ENCODE measurements at regions not wholly inside any gene's neighbourhood (a gene's known extent, or its start where the extent isn't known, plus 50 kb on each side); places are given as distances from the start of the nearest gene placed in this dataset.

DNA sequence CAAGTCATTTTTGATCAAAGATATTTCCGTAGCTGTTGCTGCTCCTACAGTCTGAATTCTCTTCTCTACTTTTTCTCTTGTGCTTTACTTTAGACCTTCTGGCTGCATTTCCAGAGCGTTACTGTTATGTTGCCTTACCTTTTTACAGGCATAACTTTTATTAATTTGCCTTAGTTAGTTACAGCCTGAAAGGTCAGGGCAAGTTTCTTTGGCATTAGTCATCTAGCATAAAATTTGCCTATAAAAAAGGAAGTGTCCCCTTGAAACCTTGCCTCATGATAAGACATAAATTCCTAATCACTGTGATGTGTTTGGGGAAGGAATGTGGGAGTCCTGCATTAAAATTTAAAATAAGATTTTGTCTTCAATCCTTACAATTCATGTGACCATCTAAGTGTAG lies 618.5 kb downstream of the NR2F2 start:
- TF ChIP-seq, protein P1, sequence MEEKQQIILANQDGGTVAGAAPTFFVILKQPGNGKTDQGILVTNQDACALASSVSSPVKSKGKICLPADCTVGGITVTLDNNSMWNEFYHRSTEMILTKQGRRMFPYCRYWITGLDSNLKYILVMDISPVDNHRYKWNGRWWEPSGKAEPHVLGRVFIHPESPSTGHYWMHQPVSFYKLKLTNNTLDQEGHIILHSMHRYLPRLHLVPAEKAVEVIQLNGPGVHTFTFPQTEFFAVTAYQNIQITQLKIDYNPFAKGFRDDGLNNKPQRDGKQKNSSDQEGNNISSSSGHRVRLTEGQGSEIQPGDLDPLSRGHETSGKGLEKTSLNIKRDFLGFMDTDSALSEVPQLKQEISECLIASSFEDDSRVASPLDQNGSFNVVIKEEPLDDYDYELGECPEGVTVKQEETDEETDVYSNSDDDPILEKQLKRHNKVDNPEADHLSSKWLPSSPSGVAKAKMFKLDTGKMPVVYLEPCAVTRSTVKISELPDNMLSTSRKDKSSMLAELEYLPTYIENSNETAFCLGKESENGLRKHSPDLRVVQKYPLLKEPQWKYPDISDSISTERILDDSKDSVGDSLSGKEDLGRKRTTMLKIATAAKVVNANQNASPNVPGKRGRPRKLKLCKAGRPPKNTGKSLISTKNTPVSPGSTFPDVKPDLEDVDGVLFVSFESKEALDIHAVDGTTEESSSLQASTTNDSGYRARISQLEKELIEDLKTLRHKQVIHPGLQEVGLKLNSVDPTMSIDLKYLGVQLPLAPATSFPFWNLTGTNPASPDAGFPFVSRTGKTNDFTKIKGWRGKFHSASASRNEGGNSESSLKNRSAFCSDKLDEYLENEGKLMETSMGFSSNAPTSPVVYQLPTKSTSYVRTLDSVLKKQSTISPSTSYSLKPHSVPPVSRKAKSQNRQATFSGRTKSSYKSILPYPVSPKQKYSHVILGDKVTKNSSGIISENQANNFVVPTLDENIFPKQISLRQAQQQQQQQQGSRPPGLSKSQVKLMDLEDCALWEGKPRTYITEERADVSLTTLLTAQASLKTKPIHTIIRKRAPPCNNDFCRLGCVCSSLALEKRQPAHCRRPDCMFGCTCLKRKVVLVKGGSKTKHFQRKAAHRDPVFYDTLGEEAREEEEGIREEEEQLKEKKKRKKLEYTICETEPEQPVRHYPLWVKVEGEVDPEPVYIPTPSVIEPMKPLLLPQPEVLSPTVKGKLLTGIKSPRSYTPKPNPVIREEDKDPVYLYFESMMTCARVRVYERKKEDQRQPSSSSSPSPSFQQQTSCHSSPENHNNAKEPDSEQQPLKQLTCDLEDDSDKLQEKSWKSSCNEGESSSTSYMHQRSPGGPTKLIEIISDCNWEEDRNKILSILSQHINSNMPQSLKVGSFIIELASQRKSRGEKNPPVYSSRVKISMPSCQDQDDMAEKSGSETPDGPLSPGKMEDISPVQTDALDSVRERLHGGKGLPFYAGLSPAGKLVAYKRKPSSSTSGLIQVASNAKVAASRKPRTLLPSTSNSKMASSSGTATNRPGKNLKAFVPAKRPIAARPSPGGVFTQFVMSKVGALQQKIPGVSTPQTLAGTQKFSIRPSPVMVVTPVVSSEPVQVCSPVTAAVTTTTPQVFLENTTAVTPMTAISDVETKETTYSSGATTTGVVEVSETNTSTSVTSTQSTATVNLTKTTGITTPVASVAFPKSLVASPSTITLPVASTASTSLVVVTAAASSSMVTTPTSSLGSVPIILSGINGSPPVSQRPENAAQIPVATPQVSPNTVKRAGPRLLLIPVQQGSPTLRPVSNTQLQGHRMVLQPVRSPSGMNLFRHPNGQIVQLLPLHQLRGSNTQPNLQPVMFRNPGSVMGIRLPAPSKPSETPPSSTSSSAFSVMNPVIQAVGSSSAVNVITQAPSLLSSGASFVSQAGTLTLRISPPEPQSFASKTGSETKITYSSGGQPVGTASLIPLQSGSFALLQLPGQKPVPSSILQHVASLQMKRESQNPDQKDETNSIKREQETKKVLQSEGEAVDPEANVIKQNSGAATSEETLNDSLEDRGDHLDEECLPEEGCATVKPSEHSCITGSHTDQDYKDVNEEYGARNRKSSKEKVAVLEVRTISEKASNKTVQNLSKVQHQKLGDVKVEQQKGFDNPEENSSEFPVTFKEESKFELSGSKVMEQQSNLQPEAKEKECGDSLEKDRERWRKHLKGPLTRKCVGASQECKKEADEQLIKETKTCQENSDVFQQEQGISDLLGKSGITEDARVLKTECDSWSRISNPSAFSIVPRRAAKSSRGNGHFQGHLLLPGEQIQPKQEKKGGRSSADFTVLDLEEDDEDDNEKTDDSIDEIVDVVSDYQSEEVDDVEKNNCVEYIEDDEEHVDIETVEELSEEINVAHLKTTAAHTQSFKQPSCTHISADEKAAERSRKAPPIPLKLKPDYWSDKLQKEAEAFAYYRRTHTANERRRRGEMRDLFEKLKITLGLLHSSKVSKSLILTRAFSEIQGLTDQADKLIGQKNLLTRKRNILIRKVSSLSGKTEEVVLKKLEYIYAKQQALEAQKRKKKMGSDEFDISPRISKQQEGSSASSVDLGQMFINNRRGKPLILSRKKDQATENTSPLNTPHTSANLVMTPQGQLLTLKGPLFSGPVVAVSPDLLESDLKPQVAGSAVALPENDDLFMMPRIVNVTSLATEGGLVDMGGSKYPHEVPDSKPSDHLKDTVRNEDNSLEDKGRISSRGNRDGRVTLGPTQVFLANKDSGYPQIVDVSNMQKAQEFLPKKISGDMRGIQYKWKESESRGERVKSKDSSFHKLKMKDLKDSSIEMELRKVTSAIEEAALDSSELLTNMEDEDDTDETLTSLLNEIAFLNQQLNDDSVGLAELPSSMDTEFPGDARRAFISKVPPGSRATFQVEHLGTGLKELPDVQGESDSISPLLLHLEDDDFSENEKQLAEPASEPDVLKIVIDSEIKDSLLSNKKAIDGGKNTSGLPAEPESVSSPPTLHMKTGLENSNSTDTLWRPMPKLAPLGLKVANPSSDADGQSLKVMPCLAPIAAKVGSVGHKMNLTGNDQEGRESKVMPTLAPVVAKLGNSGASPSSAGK (IDR thresholded peaks at IDR 0.05) = no peak
- TF ChIP-seq GATA2 (CRISPR knock-in tag; IDR thresholded peaks at IDR 0.05) (no peak), CHD1 (IDR thresholded peaks at IDR 0.05; ENCODE audit: low read length) (no peak), CTCF (IDR thresholded peaks at IDR 0.05 in 2 of 3, conservative IDR thresholded peaks at IDR 0.05 in 1 of 3; ENCODE audit: insufficient read depth in 2 of 3, low read depth in 1 of 3, low read length in 3 of 3) (no peak), EZH2 (IDR thresholded peaks at IDR 0.05; ENCODE audit: borderline replicate concordance, low read depth, low read length) (no peak), MYC (IDR thresholded peaks at IDR 0.05; ENCODE audit: low read depth, low read length) (no peak), MYC (CRISPR knock-in tag; IDR thresholded peaks at IDR 0.05; ENCODE audit: borderline replicate concordance, low read depth) (no peak), NR2C1 (IDR thresholded peaks at IDR 0.05) (no peak), NR2C1 (tag; IDR thresholded peaks at IDR 0.05) (no peak), PRDM10 (IDR thresholded peaks at IDR 0.05; ENCODE audit: partially characterized antibody) (no peak), IRF2 (CRISPR knock-in tag; IDR thresholded peaks at IDR 0.05) (no peak), BCL6 (CRISPR knock-in tag; IDR thresholded peaks at IDR 0.05) (no peak), TEAD4 (IDR thresholded peaks at IDR 0.05; ENCODE audit: low read length) (no peak), TEAD4 (CRISPR knock-in tag; IDR thresholded peaks at IDR 0.05; ENCODE audit: borderline replicate concordance) (no peak)
- TF ChIP-seq, protein P2, sequence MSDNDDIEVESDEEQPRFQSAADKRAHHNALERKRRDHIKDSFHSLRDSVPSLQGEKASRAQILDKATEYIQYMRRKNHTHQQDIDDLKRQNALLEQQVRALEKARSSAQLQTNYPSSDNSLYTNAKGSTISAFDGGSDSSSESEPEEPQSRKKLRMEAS (CRISPR knock-in tag; IDR thresholded peaks at IDR 0.05) = no peak

Data from K562 (cell line).